ENCODE measurements at regions not wholly inside any gene's neighbourhood (a gene's known extent, or its start where the extent isn't known, plus 50 kb on each side); places are given as distances from the start of the nearest gene placed in this dataset.

- no peaks in the 10 kb centered on the region for H3K9me3 ChIP-seq (ENCODE audit: insufficient read depth, low read length)
- H3K9me2 ChIP-seq (replicated peaks; ENCODE audit: insufficient read depth, low read length) = no peaks in the 10 kb centered on the region
- no peaks in the 10 kb centered on the region for H3K36me3 ChIP-seq (ENCODE audit: low read length)
- H3K79me2 ChIP-seq (ENCODE audit: insufficient read depth, low read length) = no peaks in the 10 kb centered on the region
- TF ChIP-seq, protein P1, sequence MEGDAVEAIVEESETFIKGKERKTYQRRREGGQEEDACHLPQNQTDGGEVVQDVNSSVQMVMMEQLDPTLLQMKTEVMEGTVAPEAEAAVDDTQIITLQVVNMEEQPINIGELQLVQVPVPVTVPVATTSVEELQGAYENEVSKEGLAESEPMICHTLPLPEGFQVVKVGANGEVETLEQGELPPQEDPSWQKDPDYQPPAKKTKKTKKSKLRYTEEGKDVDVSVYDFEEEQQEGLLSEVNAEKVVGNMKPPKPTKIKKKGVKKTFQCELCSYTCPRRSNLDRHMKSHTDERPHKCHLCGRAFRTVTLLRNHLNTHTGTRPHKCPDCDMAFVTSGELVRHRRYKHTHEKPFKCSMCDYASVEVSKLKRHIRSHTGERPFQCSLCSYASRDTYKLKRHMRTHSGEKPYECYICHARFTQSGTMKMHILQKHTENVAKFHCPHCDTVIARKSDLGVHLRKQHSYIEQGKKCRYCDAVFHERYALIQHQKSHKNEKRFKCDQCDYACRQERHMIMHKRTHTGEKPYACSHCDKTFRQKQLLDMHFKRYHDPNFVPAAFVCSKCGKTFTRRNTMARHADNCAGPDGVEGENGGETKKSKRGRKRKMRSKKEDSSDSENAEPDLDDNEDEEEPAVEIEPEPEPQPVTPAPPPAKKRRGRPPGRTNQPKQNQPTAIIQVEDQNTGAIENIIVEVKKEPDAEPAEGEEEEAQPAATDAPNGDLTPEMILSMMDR (IDR thresholded peaks at IDR 0.05; ENCODE audit: insufficient read depth, low read length, poor library complexity, severe bottlenecking) = no peak
- no peak for TF ChIP-seq EZH2phosphoT487 (conservative IDR thresholded peaks at IDR 0.05; ENCODE audit: low read length)
- H3K9ac ChIP-seq (ENCODE audit: low read length) = no peak overlapping the region
- H3K27ac ChIP-seq (ENCODE audit: low read depth, low read length) = no peak overlapping the region
- H2AFZ ChIP-seq (ENCODE audit: low read depth, low read length, severe bottlenecking) = no peak overlapping the region
- no peak overlapping the region for H3K4me2 ChIP-seq (ENCODE audit: low read depth, low read length, poor library complexity, severe bottlenecking)
- no peak overlapping the region for H3K4me3 ChIP-seq (ENCODE audit: insufficient read depth, low read length, poor library complexity, severe bottlenecking)
- no peaks in the 10 kb centered on the region for H3F3A ChIP-seq (ENCODE audit: insufficient read depth)
- H4K20me1 ChIP-seq (ENCODE audit: low read depth, low read length) = no peaks in the 10 kb centered on the region
- H3K27me3 ChIP-seq (ENCODE audit: low read length) = no peaks in the 10 kb centered on the region
Observed at GRCh38 chr9:80158554-80159170, 586.9 kb downstream of the TLE4 start.

GRCh38 chr9:80158131-80158530, 586.4 kb downstream of the TLE4 start:
- Histone ChIP-seq H3K4me2 (ENCODE audit: low read depth, low read length, poor library complexity, severe bottlenecking) (no peak overlapping the region), H3K9ac (ENCODE audit: low read length) (no peak overlapping the region), H3F3A (ENCODE audit: insufficient read depth) (no peaks in the 10 kb centered on the region), H3K9me3 (ENCODE audit: insufficient read depth, low read length) (no peaks in the 10 kb centered on the region), H3K27me3 (ENCODE audit: low read length) (no peaks in the 10 kb centered on the region), H2AFZ (ENCODE audit: low read depth, low read length, severe bottlenecking) (no peak overlapping the region), H3K27ac (ENCODE audit: low read depth, low read length) (no peak overlapping the region), H3K9me2 (replicated peaks; ENCODE audit: insufficient read depth, low read length) (no peaks in the 10 kb centered on the region), H4K20me1 (ENCODE audit: low read depth, low read length) (no peaks in the 10 kb centered on the region), H3K79me2 (ENCODE audit: insufficient read depth, low read length) (no peaks in the 10 kb centered on the region), H3K4me3 (ENCODE audit: insufficient read depth, low read length, poor library complexity, severe bottlenecking) (no peak overlapping the region), H3K36me3 (ENCODE audit: low read length) (no peaks in the 10 kb centered on the region)
- no peak for TF ChIP-seq EZH2phosphoT487 (conservative IDR thresholded peaks at IDR 0.05; ENCODE audit: low read length)
- TF ChIP-seq, protein P1 (IDR thresholded peaks at IDR 0.05; ENCODE audit: insufficient read depth, low read length, poor library complexity, severe bottlenecking) = no peak

- TF ChIP-seq, protein P1 (IDR thresholded peaks at IDR 0.05; ENCODE audit: insufficient read depth, low read length, poor library complexity, severe bottlenecking) = no peak
- no peak for TF ChIP-seq EZH2phosphoT487 (conservative IDR thresholded peaks at IDR 0.05; ENCODE audit: low read length)
- H3K4me3 ChIP-seq (ENCODE audit: insufficient read depth, low read length, poor library complexity, severe bottlenecking) = no peak overlapping the region
- H3K27ac ChIP-seq (ENCODE audit: low read depth, low read length) = no peak overlapping the region
- H3K36me3 ChIP-seq (ENCODE audit: low read length) = no peaks in the 10 kb centered on the region
- no peak overlapping the region for H3K9ac ChIP-seq (ENCODE audit: low read length)
- no peaks in the 10 kb centered on the region for H3K9me3 ChIP-seq (ENCODE audit: insufficient read depth, low read length)
- no peaks in the 10 kb centered on the region for H3K27me3 ChIP-seq (ENCODE audit: low read length)
- H3K79me2 ChIP-seq (ENCODE audit: insufficient read depth, low read length) = no peaks in the 10 kb centered on the region
- no peaks in the 10 kb centered on the region for H3F3A ChIP-seq (ENCODE audit: insufficient read depth)
- no peaks in the 10 kb centered on the region for H3K9me2 ChIP-seq (replicated peaks; ENCODE audit: insufficient read depth, low read length)
- no peaks in the 10 kb centered on the region for H4K20me1 ChIP-seq (ENCODE audit: low read depth, low read length)
- H2AFZ ChIP-seq (ENCODE audit: low read depth, low read length, severe bottlenecking) = no peak overlapping the region
- H3K4me2 ChIP-seq (ENCODE audit: low read depth, low read length, poor library complexity, severe bottlenecking) = no peak overlapping the region
Observed at GRCh38 chr9:80157561-80157983, 585.8 kb downstream of the TLE4 start.
